ENCODE measurements at regions not wholly inside any gene's neighbourhood (a gene's known extent, or its start where the extent isn't known, plus 50 kb on each side); places are given as distances from the start of the nearest gene placed in this dataset.
"Not testable (repeated sequence)": the region's sequence is repeated elsewhere in the genome, so short reads cannot be mapped to it uniquely, and the experiment has no call there.

DNA sequence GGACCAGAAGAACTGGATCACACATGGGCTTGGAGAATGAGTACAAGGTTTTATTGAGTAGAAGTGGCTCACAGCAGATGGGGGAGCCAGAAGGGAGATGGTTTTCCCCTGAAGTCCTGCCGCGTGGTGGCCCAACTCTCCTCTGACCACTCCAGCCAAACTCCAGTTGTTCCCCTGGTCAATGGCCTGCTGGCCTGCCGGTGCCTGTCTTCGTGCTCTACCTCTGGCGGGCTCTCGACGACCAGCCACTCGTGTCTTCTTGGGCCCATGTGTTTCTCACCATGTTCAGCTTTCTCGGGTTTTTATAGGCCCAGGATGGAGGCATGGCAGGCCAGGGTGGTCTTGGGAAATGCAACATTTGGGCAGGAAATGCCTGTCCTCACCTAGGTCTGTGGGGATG is 519.6 kb downstream of the CYLC2 start:
- no peaks in the 10 kb centered on the region for H3K36me3 Mint-ChIP-seq
- H3K4me1 Mint-ChIP-seq = no peaks in the 10 kb centered on the region
- no peaks in the 10 kb centered on the region for H3K27me3 Mint-ChIP-seq
- no peak overlapping the region for H3K4me3 Mint-ChIP-seq
- no peak overlapping the region for H3K27ac Mint-ChIP-seq
- H3K9me3 Mint-ChIP-seq (ENCODE audit: low read depth) = peaks cover 8% of the 10 kb centered on the region
- ATAC-seq (no peak), DNase-seq (no peak)
- CTCF ChIA-PET = no interaction called here

- no peak for ATAC-seq
- no peak overlapping the region for H3K27ac Mint-ChIP-seq
- CTCF ChIA-PET = no interaction called here
- H3K4me3 Mint-ChIP-seq = no peak overlapping the region
- no peaks in the 10 kb centered on the region for H3K27me3 Mint-ChIP-seq
- H3K9me3 Mint-ChIP-seq (ENCODE audit: low read depth) = no peaks in the 10 kb centered on the region
- no peak for DNase-seq
- H3K36me3 Mint-ChIP-seq = no peaks in the 10 kb centered on the region
- H3K4me1 Mint-ChIP-seq = no peaks in the 10 kb centered on the region
These were observed 527.3 kb downstream of the CYLC2 start for GRCh38 chr9:103522409-103522808.

- CTCF ChIA-PET = no interaction called here
- H3K27ac Mint-ChIP-seq = no peak overlapping the region
- peaks cover 5% of the 10 kb centered on the region for H3K9me3 Mint-ChIP-seq (ENCODE audit: low read depth)
- no peaks in the 10 kb centered on the region for H3K27me3 Mint-ChIP-seq
- H3K4me1 Mint-ChIP-seq = no peaks in the 10 kb centered on the region
- no peak for DNase-seq
- ATAC-seq = no peak
- no peak overlapping the region for H3K4me3 Mint-ChIP-seq
- no peaks in the 10 kb centered on the region for H3K36me3 Mint-ChIP-seq
These were observed 535.8 kb downstream of the CYLC2 start for GRCh38 chr9:103530934-103531333.

DNA sequence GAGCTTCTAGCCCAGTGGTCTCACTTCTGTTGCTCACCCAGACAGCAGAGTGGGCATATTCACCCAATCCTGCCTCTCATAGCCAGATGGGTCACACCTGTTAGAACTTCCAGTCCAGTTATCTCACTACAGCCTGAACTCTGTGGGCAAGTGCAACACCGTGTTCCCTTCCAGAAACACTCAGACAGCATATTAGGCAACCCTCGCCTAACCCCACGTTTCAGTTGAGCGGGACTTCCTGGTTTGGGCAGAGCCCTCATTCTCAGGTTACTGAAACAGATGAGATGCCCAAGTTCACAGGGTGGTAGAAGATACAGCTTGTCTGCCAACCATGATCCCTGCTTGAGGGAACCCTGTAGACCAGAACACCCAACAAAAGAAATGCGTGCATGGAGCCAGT is 538.2 kb downstream of the CYLC2 start:
- DNase-seq (no peak), ATAC-seq (no peak)
- CTCF ChIA-PET = no interaction called here
- no peak overlapping the region for H3K27ac Mint-ChIP-seq
- no peak overlapping the region for H3K4me3 Mint-ChIP-seq
- no peaks in the 10 kb centered on the region for H3K4me1 Mint-ChIP-seq
- peaks cover 9% of the 10 kb centered on the region for H3K9me3 Mint-ChIP-seq (ENCODE audit: low read depth)
- no peaks in the 10 kb centered on the region for H3K27me3 Mint-ChIP-seq
- no peaks in the 10 kb centered on the region for H3K36me3 Mint-ChIP-seq

DNA sequence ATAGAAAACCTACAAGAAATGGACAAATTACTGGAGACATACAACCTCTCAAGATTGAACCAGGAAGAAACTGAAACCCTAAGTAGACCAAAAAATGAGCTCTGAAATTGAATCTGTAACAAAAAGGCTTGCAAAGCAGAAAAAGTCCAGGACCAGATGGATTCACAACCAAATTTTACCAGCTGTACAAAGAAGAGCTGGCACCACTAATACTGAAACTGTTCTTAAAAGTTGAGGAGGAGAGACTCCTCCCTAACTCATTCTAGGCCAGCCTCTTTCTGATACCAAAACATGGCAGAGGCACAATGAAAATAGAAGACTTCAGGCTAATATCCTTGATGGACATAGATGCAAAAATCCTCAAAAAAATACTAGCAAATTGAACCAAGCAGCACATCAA is 542.3 kb downstream of the CYLC2 start:
- CTCF ChIA-PET = no interaction called here
- H3K27me3 Mint-ChIP-seq = no peaks in the 10 kb centered on the region
- H3K4me3 Mint-ChIP-seq = no peak overlapping the region
- no peak overlapping the region for H3K27ac Mint-ChIP-seq
- no peaks in the 10 kb centered on the region for H3K4me1 Mint-ChIP-seq
- H3K9me3 Mint-ChIP-seq (ENCODE audit: low read depth) = peaks cover 10% of the 10 kb centered on the region
- ATAC-seq (no peak), DNase-seq (no peak)
- no peaks in the 10 kb centered on the region for H3K36me3 Mint-ChIP-seq

GRCh38 chr9:103545260-103545659 is 548.8 kb upstream of the SMC2 start:
- CTCF ChIA-PET = no interaction called here
- no peaks in the 10 kb centered on the region for H3K36me3 Mint-ChIP-seq
- no peak overlapping the region for H3K27ac Mint-ChIP-seq
- no peaks in the 10 kb centered on the region for H3K9me3 Mint-ChIP-seq (ENCODE audit: low read depth)
- ATAC-seq (no peak), DNase-seq (no peak)
- no peaks in the 10 kb centered on the region for H3K27me3 Mint-ChIP-seq
- no peaks in the 10 kb centered on the region for H3K4me1 Mint-ChIP-seq
- no peak overlapping the region for H3K4me3 Mint-ChIP-seq

DNA sequence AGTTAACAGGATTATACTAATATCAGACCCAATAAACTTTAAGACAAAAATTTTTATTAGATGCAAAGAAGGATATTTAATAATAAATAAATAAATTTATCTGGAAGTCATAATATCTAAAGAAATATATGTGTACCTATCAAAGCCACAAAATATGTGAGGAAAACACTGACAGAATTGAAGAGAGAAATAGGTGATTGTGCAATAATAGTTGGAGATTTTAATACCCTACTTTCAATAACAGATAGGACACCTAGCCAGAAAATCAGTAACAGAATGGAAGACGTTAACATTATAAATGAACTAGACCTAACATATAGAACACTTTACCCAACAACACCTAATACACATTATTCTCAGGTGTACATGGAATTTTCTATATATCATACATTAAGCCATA is 541.4 kb upstream of the SMC2 start:
- Mint-ChIP-seq H3K9me3 (ENCODE audit: low read depth) (no peaks in the 10 kb centered on the region), H3K4me3 (no peak overlapping the region), H3K27me3 (no peaks in the 10 kb centered on the region), H3K36me3 (no peaks in the 10 kb centered on the region), H3K4me1 (no peaks in the 10 kb centered on the region), H3K27ac (no peak overlapping the region)
- ATAC-seq (no peak), DNase-seq (no peak)
- CTCF ChIA-PET = no interaction called here

DNA sequence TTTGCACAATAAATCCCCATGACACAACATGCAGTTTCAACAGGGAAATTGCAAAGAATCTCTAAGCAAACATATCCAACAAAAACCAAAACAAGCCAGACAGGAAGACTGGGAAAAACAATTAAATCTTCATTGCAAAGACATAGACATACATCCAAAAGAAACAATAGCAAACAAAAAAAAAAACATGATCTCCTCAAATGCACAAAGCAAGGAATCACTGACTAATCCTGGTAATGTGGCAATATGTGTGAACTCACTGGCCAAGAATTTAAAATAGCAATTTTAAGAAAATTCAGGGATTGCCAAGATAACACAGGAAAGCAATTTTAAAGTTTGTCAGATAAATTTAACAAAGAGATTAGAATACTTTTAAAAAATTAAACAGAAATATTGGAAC is 520.1 kb upstream of the SMC2 start:
- Mint-ChIP-seq H3K27ac (no peak overlapping the region), H3K9me3 (ENCODE audit: low read depth) (peaks cover 12% of the 10 kb centered on the region), H3K4me1 (no peaks in the 10 kb centered on the region), H3K27me3 (no peaks in the 10 kb centered on the region), H3K36me3 (no peaks in the 10 kb centered on the region), H3K4me3 (no peak overlapping the region)
- CTCF ChIA-PET = no interaction called here
- ATAC-seq = no peak
- DNase-seq = no peak

GRCh38 chr9:103586721-103587120 is 507.4 kb upstream of the SMC2 start:
- no peaks in the 10 kb centered on the region for H3K36me3 Mint-ChIP-seq
- H3K4me3 Mint-ChIP-seq = no peak overlapping the region
- CTCF ChIA-PET = no interaction called here
- H3K9me3 Mint-ChIP-seq (ENCODE audit: low read depth) = peaks cover 15% of the 10 kb centered on the region
- no peak overlapping the region for H3K27ac Mint-ChIP-seq
- DNase-seq (no peak), ATAC-seq (no peak)
- no peaks in the 10 kb centered on the region for H3K4me1 Mint-ChIP-seq
- no peaks in the 10 kb centered on the region for H3K27me3 Mint-ChIP-seq

DNA sequence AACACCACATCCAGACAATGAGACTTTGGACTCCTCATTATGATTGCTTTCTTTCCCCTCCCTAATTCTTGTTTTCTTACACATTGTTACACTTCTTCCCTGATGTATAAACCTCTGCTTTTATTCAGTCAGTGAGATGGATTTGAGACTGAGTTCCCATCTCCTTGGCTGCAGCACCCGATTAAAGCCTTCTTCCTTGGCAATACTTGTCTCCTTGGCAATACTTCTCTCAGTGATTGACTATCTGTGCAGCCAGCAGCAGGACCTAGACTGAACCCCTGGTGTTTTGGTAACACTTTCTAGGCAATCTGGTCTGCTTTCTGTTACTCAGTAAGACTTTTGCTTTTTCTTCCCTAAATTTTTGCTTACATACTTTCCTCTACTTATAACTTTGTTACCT is 492.8 kb upstream of the SMC2 start:
- CTCF ChIA-PET = no interaction called here
- ATAC-seq (no peak), DNase-seq (no peak)
- Mint-ChIP-seq H3K4me1 (no peaks in the 10 kb centered on the region), H3K27ac (no peak overlapping the region), H3K4me3 (no peak overlapping the region), H3K36me3 (no peaks in the 10 kb centered on the region), H3K27me3 (no peaks in the 10 kb centered on the region), H3K9me3 (ENCODE audit: low read depth) (peaks cover 7% of the 10 kb centered on the region)

- ATAC-seq; H3K27ac Mint-ChIP-seq; CTCF ChIA-PET; DNase-seq; H3K4me1 Mint-ChIP-seq; H3K4me3 Mint-ChIP-seq; H3K27me3 Mint-ChIP-seq; H3K9me3 Mint-ChIP-seq (ENCODE audit: low read depth); H3K36me3 Mint-ChIP-seq: not testable (repeated sequence)
These were observed 482.2 kb upstream of the SMC2 start for GRCh38 chr9:103611950-103612349.

- Mint-ChIP-seq H3K4me3 (no peak overlapping the region), H3K4me1 (no peaks in the 10 kb centered on the region), H3K27ac (no peak overlapping the region), H3K36me3 (no peaks in the 10 kb centered on the region), H3K27me3 (no peaks in the 10 kb centered on the region), H3K9me3 (ENCODE audit: low read depth) (peaks cover 10% of the 10 kb centered on the region)
- ATAC-seq (no peak), DNase-seq (no peak)
- CTCF ChIA-PET = no interaction called here
These were observed 478.1 kb upstream of the SMC2 start for GRCh38 chr9:103615994-103616393.

- no peak overlapping the region for H3K4me3 Mint-ChIP-seq
- no peaks in the 10 kb centered on the region for H3K36me3 Mint-ChIP-seq
- peaks cover 9% of the 10 kb centered on the region for H3K9me3 Mint-ChIP-seq (ENCODE audit: low read depth)
- H3K27ac Mint-ChIP-seq = no peak overlapping the region
- ATAC-seq = no peak
- H3K27me3 Mint-ChIP-seq = no peaks in the 10 kb centered on the region
- CTCF ChIA-PET = no interaction called here
- no peaks in the 10 kb centered on the region for H3K4me1 Mint-ChIP-seq
- no peak for DNase-seq
These were observed 477.1 kb upstream of the SMC2 start for GRCh38 chr9:103617046-103617445.

DNA sequence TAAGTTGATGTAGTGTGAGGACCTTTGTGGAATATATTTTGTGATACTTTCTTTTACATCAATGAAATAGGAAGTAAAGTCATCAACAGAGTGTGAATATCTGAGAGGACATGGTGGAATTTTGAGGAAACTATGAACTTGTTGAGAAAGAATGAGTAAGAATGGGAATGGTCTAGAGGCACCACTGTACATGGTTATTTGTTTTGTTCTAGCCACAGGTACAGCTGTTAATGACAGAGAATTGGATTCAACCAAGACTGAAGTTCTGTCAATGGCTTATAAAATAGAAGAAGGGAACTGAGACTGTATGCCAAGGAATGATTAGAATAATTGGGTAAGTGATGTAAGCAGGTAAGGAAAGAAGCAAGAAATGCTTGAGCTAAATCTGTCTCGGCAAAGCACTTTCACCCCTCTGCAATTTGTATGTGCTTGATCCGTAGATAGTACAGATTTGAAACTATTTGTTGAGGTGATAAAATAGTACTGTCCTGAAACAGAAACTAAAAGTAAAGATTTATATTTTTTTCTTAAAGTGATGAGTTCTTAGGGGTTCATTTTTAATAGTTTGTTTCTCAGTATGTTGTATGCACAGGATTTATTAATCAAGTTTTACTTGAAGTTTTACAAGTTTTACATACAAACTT is 468.8 kb upstream of the SMC2 start:
- Mint-ChIP-seq H3K27me3 (no peaks in the 10 kb centered on the region), H3K9me3 (ENCODE audit: low read depth) (peaks cover 5% of the 10 kb centered on the region), H3K4me1 (no peaks in the 10 kb centered on the region), H3K27ac (no peak overlapping the region), H3K36me3 (no peaks in the 10 kb centered on the region), H3K4me3 (no peak overlapping the region)
- DNase-seq (no peak), ATAC-seq (no peak)
- CTCF ChIA-PET = no interaction called here

DNA sequence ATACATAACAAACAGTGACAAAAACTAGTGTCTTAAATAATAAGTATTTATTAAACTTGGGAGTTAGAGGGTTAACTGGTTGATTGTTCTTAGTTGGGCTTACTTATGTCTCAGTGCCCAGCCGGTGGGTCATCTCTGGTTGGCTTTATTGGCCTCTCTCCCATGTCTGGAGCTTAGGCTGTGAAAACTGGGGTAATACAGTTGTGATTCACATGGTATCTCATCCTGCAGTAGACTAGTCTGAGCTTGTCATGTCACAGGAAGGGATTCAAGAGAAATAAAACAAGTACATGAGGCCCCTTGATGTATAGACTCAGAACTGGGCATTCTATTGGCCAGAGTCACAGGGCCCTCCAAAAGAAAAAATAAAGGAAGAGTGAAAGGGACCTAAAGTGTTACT is 466.4 kb upstream of the SMC2 start:
- Mint-ChIP-seq H3K27ac (no peak overlapping the region), H3K36me3 (no peaks in the 10 kb centered on the region), H3K27me3 (no peaks in the 10 kb centered on the region), H3K9me3 (ENCODE audit: low read depth) (peaks cover 5% of the 10 kb centered on the region), H3K4me3 (no peak overlapping the region), H3K4me1 (no peaks in the 10 kb centered on the region)
- CTCF ChIA-PET = no interaction called here
- DNase-seq (no peak), ATAC-seq (no peak)

Measured in activated CD8-positive, alpha-beta memory T cell treated with anti-CD3 and anti-CD28 coated beads, Interleukin-2, amount 10 ng/mL, durations not matched to agents 7 days and 5 days (primary cell).